ENCODE measurements at regions not wholly inside any gene's neighbourhood (a gene's known extent, or its start where the extent isn't known, plus 50 kb on each side); places are given as distances from the start of the nearest gene placed in this dataset.

DNA sequence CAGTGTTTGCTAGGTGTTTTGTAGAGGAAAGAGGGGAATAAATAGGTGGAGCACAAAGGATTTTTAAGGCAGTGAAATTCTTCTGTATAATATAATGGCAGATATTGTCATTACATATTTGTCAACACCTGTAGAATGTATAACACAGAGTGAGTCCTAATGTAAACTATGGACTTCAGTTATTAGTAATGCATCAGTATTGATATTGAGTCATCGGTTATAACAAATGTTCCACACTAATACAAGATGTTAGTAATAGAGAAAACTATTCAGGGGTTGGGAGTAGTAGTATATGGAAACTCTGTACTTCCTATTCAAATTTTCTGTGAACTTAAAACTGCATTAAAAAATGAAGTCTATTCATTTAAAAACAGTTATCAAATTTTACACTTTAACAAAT is 299.2 kb downstream of the UBE3D start:
- no peaks in the 10 kb centered on the region for H3K36me3 ChIP-seq (ENCODE audit: control insufficient read depth in 1 of 2, insufficient read depth in 2 of 2, low read length in 1 of 2)
- intact Hi-C loops (cut with DNase I), result no loop called here
- no peaks in the 10 kb centered on the region for H3K9me3 ChIP-seq (ENCODE audit: control insufficient read depth, low read length)
- H3K27me3 ChIP-seq (ENCODE audit: control insufficient read depth in 1 of 2, insufficient read depth in 2 of 2, low read length in 1 of 2), result no peaks in the 10 kb centered on the region
- no peak for DNase-seq
- H3K4me1 ChIP-seq (ENCODE audit: control insufficient read depth in 1 of 2, insufficient read depth in 2 of 2, low read length in 2 of 2), result no peaks in the 10 kb centered on the region
- no peak overlapping the region for H3K4me3 ChIP-seq (ENCODE audit: low read length in 2 of 2)
- no peak for ATAC-seq (ENCODE audit: low FRiP score)
- H3K27ac ChIP-seq (ENCODE audit: low read depth in 1 of 2, low read length in 2 of 2), result no peak overlapping the region
- WGBS, 2 donors, result 91 to 93% methylated on average over 1 of the region's 1 CpG

DNA sequence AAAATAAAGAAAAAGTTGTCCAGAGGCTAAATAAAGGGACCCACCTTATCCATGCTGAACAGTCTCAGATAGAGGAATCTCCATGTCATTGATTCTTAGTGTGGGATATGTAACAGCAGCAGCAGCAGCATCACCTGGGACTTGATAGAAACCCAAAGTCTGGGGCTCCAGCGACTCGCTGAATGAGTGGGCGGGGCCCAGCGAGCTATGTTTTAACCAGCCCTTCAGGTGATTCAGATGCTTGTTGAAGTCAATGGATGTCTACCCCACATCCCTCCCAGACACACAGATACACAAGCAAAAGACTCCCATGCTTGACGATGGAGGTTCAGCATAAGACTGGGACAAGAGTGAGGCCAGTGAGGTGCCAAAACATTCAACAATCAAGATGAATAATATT is 298.6 kb downstream of the UBE3D start:
- Histone ChIP-seq H3K4me3 (ENCODE audit: low read length in 2 of 2) (no peak overlapping the region), H3K27ac (ENCODE audit: low read depth in 1 of 2, low read length in 2 of 2) (no peak overlapping the region), H3K4me1 (ENCODE audit: control insufficient read depth in 1 of 2, insufficient read depth in 2 of 2, low read length in 2 of 2) (no peaks in the 10 kb centered on the region), H3K27me3 (ENCODE audit: control insufficient read depth in 1 of 2, insufficient read depth in 2 of 2, low read length in 1 of 2) (no peaks in the 10 kb centered on the region), H3K36me3 (ENCODE audit: control insufficient read depth in 1 of 2, insufficient read depth in 2 of 2, low read length in 1 of 2) (no peaks in the 10 kb centered on the region), H3K9me3 (ENCODE audit: control insufficient read depth, low read length) (no peaks in the 10 kb centered on the region)
- WGBS, 2 donors, result 81 to 84% methylated on average over 5 of the region's 5 CpGs
- no peak for DNase-seq
- no peak for ATAC-seq (ENCODE audit: low FRiP score)
- intact Hi-C loops (cut with DNase I), result no loop called here

DNA sequence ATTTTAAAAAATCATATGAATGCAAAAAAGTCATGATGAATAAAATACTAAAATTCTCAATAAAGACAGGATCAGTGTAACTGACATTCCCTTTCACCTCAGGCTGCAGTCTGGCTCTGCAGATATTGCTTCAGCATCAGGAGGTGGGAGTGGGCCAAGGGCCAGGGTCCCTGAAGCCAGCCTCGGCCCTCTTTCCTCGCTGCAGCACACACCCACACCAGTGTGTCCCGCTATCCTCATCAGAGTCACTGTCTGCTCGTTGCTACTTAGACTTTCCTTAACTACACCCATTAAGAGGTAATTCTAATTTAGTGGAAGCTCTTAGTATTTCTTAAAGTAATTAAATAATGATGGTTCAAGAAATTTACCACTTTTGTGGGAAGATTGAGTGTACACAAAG is 298.2 kb downstream of the UBE3D start:
- no peaks in the 10 kb centered on the region for H3K36me3 ChIP-seq (ENCODE audit: control insufficient read depth in 1 of 2, insufficient read depth in 2 of 2, low read length in 1 of 2)
- no peak overlapping the region for H3K4me3 ChIP-seq (ENCODE audit: low read length in 2 of 2)
- no peak overlapping the region for H3K27ac ChIP-seq (ENCODE audit: low read depth in 1 of 2, low read length in 2 of 2)
- H3K9me3 ChIP-seq (ENCODE audit: control insufficient read depth, low read length), result no peaks in the 10 kb centered on the region
- WGBS, 2 donors, result 78 to 88% methylated on average over 4 of the region's 4 CpGs
- DNase-seq, result no peak
- H3K27me3 ChIP-seq (ENCODE audit: control insufficient read depth in 1 of 2, insufficient read depth in 2 of 2, low read length in 1 of 2), result no peaks in the 10 kb centered on the region
- ATAC-seq (ENCODE audit: low FRiP score), result no peak
- intact Hi-C loops (cut with DNase I), result no loop called here
- H3K4me1 ChIP-seq (ENCODE audit: control insufficient read depth in 1 of 2, insufficient read depth in 2 of 2, low read length in 2 of 2), result no peaks in the 10 kb centered on the region

GRCh38 chr6:82772851-82773717 is 292.6 kb downstream of the UBE3D start:
- H3K27ac ChIP-seq (ENCODE audit: low read depth in 1 of 2, low read length in 2 of 2), result no peak overlapping the region
- intact Hi-C loops (cut with DNase I), result no loop called here
- no peak overlapping the region for H3K4me3 ChIP-seq (ENCODE audit: low read length in 2 of 2)
- WGBS, 2 donors, result 74% methylated on average over 5 of the region's 5 CpGs
- H3K27me3 ChIP-seq (ENCODE audit: control insufficient read depth in 1 of 2, insufficient read depth in 2 of 2, low read length in 1 of 2), result no peaks in the 10 kb centered on the region
- no peak for ATAC-seq (ENCODE audit: low FRiP score)
- H3K9me3 ChIP-seq (ENCODE audit: control insufficient read depth, low read length), result no peaks in the 10 kb centered on the region
- no peaks in the 10 kb centered on the region for H3K36me3 ChIP-seq (ENCODE audit: control insufficient read depth in 1 of 2, insufficient read depth in 2 of 2, low read length in 1 of 2)
- no peaks in the 10 kb centered on the region for H3K4me1 ChIP-seq (ENCODE audit: control insufficient read depth in 1 of 2, insufficient read depth in 2 of 2, low read length in 2 of 2)
- DNase-seq, result no peak

- intact Hi-C loops (cut with DNase I), result no loop called here
- ATAC-seq (ENCODE audit: low FRiP score) (no peak), DNase-seq (no peak)
- Histone ChIP-seq H3K9me3 (ENCODE audit: control insufficient read depth, low read length) (no peaks in the 10 kb centered on the region), H3K4me1 (ENCODE audit: control insufficient read depth in 1 of 2, insufficient read depth in 2 of 2, low read length in 2 of 2) (no peaks in the 10 kb centered on the region), H3K36me3 (ENCODE audit: control insufficient read depth in 1 of 2, insufficient read depth in 2 of 2, low read length in 1 of 2) (no peaks in the 10 kb centered on the region), H3K4me3 (ENCODE audit: low read length in 2 of 2) (no peak overlapping the region), H3K27me3 (ENCODE audit: control insufficient read depth in 1 of 2, insufficient read depth in 2 of 2, low read length in 1 of 2) (no peaks in the 10 kb centered on the region), H3K27ac (ENCODE audit: low read depth in 1 of 2, low read length in 2 of 2) (no peak overlapping the region)
- WGBS, 2 donors, result 57 to 60% methylated on average over 1 of the region's 1 CpG
These were observed 290.3 kb downstream of the UBE3D start for GRCh38 chr6:82775361-82775760.

DNA sequence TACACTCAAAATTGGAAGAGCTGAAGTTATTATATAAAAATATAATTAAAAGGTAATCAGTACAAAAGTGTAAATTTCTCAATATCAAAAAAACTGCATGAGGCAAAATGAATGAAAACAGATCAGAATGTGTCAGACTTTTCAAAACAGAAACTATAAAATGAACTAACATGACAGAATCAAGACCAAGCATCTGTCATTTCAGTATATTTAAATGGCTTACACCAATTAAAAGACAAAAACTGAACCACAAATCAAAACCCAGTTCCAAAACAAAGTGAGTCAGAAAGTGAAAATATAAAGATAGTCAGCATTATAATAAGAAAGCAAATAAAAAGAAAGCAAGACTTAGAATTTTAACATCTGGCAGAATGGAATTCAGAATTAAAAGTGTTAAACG is 289.7 kb downstream of the UBE3D start:
- ATAC-seq (ENCODE audit: low FRiP score), result no peak
- Histone ChIP-seq H3K36me3 (ENCODE audit: control insufficient read depth in 1 of 2, insufficient read depth in 2 of 2, low read length in 1 of 2) (no peaks in the 10 kb centered on the region), H3K9me3 (ENCODE audit: control insufficient read depth, low read length) (no peaks in the 10 kb centered on the region), H3K27ac (ENCODE audit: low read depth in 1 of 2, low read length in 2 of 2) (no peak overlapping the region), H3K27me3 (ENCODE audit: control insufficient read depth in 1 of 2, insufficient read depth in 2 of 2, low read length in 1 of 2) (no peaks in the 10 kb centered on the region), H3K4me3 (ENCODE audit: low read length in 2 of 2) (no peak overlapping the region), H3K4me1 (ENCODE audit: control insufficient read depth in 1 of 2, insufficient read depth in 2 of 2, low read length in 2 of 2) (no peaks in the 10 kb centered on the region)
- intact Hi-C loops (cut with DNase I), result no loop called here
- DNase-seq, result no peak
- 58 to 69% methylated on average over 1 of the region's 1 CpG for WGBS, 2 donors

DNA sequence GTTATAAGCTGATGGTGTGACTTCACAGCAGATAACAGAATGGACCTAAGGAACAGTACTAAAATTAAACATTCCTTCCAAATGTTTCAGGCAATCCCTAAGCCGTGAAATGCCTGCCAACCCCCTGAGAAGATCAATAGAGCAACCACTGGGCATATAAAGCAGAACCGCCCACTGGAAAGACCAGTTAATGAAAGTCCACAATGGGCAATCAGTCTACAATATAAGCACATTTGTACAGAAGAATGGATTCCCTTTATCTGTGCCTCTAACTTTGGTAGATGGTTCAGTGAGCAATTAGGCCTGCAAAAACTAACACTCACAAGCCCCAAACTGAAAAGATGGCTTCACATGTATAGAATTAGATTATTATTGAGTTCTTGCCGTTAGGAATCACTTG is 286.6 kb downstream of the UBE3D start:
- H3K9me3 ChIP-seq (ENCODE audit: control insufficient read depth, low read length), result no peaks in the 10 kb centered on the region
- intact Hi-C loops (cut with DNase I), result no loop called here
- DNase-seq, result no peak
- H3K27me3 ChIP-seq (ENCODE audit: control insufficient read depth in 1 of 2, insufficient read depth in 2 of 2, low read length in 1 of 2), result no peaks in the 10 kb centered on the region
- no peaks in the 10 kb centered on the region for H3K36me3 ChIP-seq (ENCODE audit: control insufficient read depth in 1 of 2, insufficient read depth in 2 of 2, low read length in 1 of 2)
- 70 to 78% methylated on average over 3 of the region's 3 CpGs for WGBS, 2 donors
- no peak overlapping the region for H3K27ac ChIP-seq (ENCODE audit: low read depth in 1 of 2, low read length in 2 of 2)
- no peak overlapping the region for H3K4me3 ChIP-seq (ENCODE audit: low read length in 2 of 2)
- ATAC-seq (ENCODE audit: low FRiP score), result no peak
- no peaks in the 10 kb centered on the region for H3K4me1 ChIP-seq (ENCODE audit: control insufficient read depth in 1 of 2, insufficient read depth in 2 of 2, low read length in 2 of 2)

- Histone ChIP-seq H3K4me1 (ENCODE audit: control insufficient read depth in 1 of 2, insufficient read depth in 2 of 2, low read length in 2 of 2) (no peaks in the 10 kb centered on the region), H3K9me3 (ENCODE audit: control insufficient read depth, low read length) (no peaks in the 10 kb centered on the region), H3K27me3 (ENCODE audit: control insufficient read depth in 1 of 2, insufficient read depth in 2 of 2, low read length in 1 of 2) (no peaks in the 10 kb centered on the region), H3K4me3 (ENCODE audit: low read length in 2 of 2) (no peak overlapping the region), H3K36me3 (ENCODE audit: control insufficient read depth in 1 of 2, insufficient read depth in 2 of 2, low read length in 1 of 2) (no peaks in the 10 kb centered on the region), H3K27ac (ENCODE audit: low read depth in 1 of 2, low read length in 2 of 2) (no peak overlapping the region)
- WGBS, 2 donors, result 83 to 85% methylated on average over 1 of the region's 1 CpG
- no peak for DNase-seq
- ATAC-seq (ENCODE audit: low FRiP score), result no peak
- intact Hi-C loops (cut with DNase I), result no loop called here
These were observed 285.3 kb downstream of the UBE3D start for GRCh38 chr6:82780334-82780733.

GRCh38 chr6:82781620-82782204 is 283.9 kb downstream of the UBE3D start:
- Histone ChIP-seq H3K4me1 (ENCODE audit: control insufficient read depth in 1 of 2, insufficient read depth in 2 of 2, low read length in 2 of 2) (no peaks in the 10 kb centered on the region), H3K36me3 (ENCODE audit: control insufficient read depth in 1 of 2, insufficient read depth in 2 of 2, low read length in 1 of 2) (no peaks in the 10 kb centered on the region), H3K27me3 (ENCODE audit: control insufficient read depth in 1 of 2, insufficient read depth in 2 of 2, low read length in 1 of 2) (no peaks in the 10 kb centered on the region), H3K27ac (ENCODE audit: low read depth in 1 of 2, low read length in 2 of 2) (no peak overlapping the region), H3K9me3 (ENCODE audit: control insufficient read depth, low read length) (no peaks in the 10 kb centered on the region), H3K4me3 (ENCODE audit: low read length in 2 of 2) (no peak overlapping the region)
- intact Hi-C loops (cut with DNase I), result no loop called here
- 90 to 91% methylated on average over 2 of the region's 2 CpGs for WGBS, 2 donors
- no peak for ATAC-seq (ENCODE audit: low FRiP score)
- DNase-seq, result no peak

All from aorta (tissue), 5 donors.